SK-N-MC (cell line): ENCODE measurements at regions not wholly inside any gene's neighbourhood (a gene's known extent, or its start where the extent isn't known, plus 50 kb on each side); places are given as distances from the start of the nearest gene placed in this dataset.

Experiments used
- DNase-seq: peaks from one replicate; pipeline ENCODE4 v3.0.0-alpha.2; 2011; ENCODE audit warnings: low read depth, low spot score
- H3K27ac ChIP-seq: fragments of 200-600 bp; sonication (generic); 2 replicates; pipeline ENCODE4 v1.5.1; 2016; ENCODE audit warnings: mixed run types
- H3K36me3 ChIP-seq: fragments of 200-600 bp; sonication (generic); 2 replicates; pipeline ENCODE4 v1.6.1; 2017; ENCODE audit warnings: antibody characterized with exemption, low read length, mixed read lengths; ENCODE audit not compliant: insufficient read depth
- H3K4me3 ChIP-seq: fragments of 200-600 bp; sonication (generic); 2 replicates; pipeline ENCODE4 v1.5.1; 2016
- H3K9ac ChIP-seq: fragments of 200-600 bp; sonication (generic); 2 replicates; pipeline ENCODE4 v1.8.0; 2017; ENCODE audit warnings: mixed run types, mixed read lengths; ENCODE audit not compliant: insufficient read length
- H3K9me3 ChIP-seq: fragments of 200-600 bp; sonication (generic); 2 replicates; pipeline ENCODE4 v1.6.1; 2017; ENCODE audit warnings: low read depth, mild to moderate bottlenecking, antibody characterized with exemption, low read length, moderate library complexity, mixed read lengths
- EZH2 ChIP-seq: fragments of 200-600 bp; sonication (generic); IDR thresholded peaks from one replicate; pipeline ENCODE4 v1.6.1; 2017; ENCODE audit warnings: antibody characterized with exemption
- FOXP2 ChIP-seq: optimal IDR thresholded peaks from 2 replicates; pipeline ENCODE3; 2011; ENCODE audit warnings: mild to moderate bottlenecking, moderate library complexity; ENCODE audit not compliant: insufficient read depth; ENCODE audit errors: extremely low read length, control extremely low read depth
- POLR2AphosphoS5 ChIP-seq: IDR thresholded peaks from 2 replicates; pipeline ENCODE4 v1.6.1; 2012; ENCODE audit warnings: mild to moderate bottlenecking, low read depth, low read length, borderline replicate concordance

DNA sequence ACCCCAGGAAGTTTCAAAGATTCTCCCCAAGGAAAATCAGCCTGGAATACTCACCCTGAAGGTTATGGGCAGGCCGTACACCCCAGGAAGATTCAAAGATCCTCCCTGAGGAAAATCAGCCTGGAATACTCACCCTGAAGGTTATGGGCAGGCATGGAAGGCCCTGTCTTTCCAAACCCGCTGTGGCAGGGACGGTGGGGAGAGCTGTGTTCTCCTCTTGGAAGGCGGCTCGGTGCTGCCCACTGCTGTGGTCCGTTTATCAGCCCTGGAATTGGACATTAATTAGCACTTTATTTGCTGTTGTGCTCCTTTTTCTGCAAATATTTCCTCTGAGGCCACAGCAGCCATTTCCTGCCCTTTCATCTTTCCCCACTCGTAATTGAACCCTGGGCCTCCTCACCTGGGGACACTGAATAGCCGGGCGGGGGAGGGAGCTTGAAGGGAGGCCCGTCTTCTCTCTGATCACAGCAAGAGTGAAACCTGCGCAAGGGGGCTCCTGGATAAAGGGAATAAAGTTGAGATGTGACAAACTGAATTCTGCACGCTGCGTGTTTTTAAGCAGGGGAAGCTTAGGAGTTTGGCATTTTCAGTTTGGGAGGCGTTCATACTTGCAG is 308.7 kb upstream of the SALL3 start:
- no peaks in the 10 kb centered on the region for H3K36me3 ChIP-seq
- TF ChIP-seq POLR2AphosphoS5 (no peak), FOXP2 (no peak), EZH2 (no peak)
- H3K27ac ChIP-seq: no peak overlapping the region
- H3K9ac ChIP-seq: no peak overlapping the region
- H3K9me3 ChIP-seq: no peaks in the 10 kb centered on the region
- no peak overlapping the region for H3K4me3 ChIP-seq
- no peak for DNase-seq

DNA sequence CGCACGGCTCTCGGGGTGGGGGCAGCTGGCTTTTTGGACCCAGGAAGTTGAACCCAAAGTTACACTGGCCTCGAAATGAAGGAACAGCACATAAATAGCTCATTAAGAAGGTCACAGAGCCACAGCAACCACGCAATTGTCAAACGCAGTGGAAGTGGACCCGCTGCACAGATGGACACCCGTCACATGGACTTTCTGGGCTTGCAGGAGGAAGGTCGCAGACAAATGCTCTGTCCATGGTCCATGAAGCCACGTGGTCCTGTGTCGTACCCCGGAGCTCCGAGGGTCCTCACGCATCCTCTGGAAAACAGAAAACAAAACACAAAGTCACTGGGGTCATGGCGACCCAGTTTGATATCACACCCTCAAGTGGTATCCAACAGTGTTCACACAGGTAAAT is 308.1 kb upstream of the SALL3 start:
- TF ChIP-seq FOXP2 (no peak), POLR2AphosphoS5 (no peak), EZH2 (no peak)
- no peaks in the 10 kb centered on the region for H3K9me3 ChIP-seq
- no peak overlapping the region for H3K27ac ChIP-seq
- no peak for DNase-seq
- no peak overlapping the region for H3K9ac ChIP-seq
- no peak overlapping the region for H3K4me3 ChIP-seq
- H3K36me3 ChIP-seq: no peaks in the 10 kb centered on the region

DNA sequence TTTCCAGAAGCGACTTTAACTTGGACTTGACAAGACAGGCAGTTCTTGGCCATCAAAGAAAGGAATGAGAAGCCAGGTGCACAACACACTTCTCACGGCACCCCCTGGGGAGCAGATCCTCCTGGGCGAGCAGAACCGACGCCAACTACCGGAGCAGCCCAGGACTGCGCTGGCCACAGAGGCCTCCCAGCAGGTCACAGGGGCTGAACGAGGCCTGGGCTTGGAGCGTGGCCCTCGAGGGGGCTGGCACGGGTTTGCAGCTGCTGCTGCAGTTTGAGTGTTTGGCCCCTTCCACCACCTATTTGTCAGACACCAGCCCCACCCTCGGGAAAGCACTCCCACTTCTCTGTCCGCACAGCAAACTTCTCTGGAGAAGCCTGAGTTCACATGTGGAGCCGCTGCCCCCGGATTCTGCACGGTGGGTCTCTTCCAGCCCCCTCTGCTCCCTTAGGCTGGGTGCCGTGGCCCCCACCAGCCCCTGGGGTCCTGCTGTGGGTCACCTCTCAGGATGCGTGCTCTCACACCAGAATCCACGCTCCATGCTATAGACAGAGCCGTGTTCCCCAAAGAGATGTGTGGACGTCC is 306.7 kb upstream of the SALL3 start:
- no peak for DNase-seq
- H3K4me3 ChIP-seq: no peak overlapping the region
- no peak for TF ChIP-seq POLR2AphosphoS5
- no peak for TF ChIP-seq FOXP2
- TF ChIP-seq EZH2: no peak
- H3K27ac ChIP-seq: no peak overlapping the region
- no peaks in the 10 kb centered on the region for H3K36me3 ChIP-seq
- no peak overlapping the region for H3K9ac ChIP-seq
- H3K9me3 ChIP-seq: no peaks in the 10 kb centered on the region

DNA sequence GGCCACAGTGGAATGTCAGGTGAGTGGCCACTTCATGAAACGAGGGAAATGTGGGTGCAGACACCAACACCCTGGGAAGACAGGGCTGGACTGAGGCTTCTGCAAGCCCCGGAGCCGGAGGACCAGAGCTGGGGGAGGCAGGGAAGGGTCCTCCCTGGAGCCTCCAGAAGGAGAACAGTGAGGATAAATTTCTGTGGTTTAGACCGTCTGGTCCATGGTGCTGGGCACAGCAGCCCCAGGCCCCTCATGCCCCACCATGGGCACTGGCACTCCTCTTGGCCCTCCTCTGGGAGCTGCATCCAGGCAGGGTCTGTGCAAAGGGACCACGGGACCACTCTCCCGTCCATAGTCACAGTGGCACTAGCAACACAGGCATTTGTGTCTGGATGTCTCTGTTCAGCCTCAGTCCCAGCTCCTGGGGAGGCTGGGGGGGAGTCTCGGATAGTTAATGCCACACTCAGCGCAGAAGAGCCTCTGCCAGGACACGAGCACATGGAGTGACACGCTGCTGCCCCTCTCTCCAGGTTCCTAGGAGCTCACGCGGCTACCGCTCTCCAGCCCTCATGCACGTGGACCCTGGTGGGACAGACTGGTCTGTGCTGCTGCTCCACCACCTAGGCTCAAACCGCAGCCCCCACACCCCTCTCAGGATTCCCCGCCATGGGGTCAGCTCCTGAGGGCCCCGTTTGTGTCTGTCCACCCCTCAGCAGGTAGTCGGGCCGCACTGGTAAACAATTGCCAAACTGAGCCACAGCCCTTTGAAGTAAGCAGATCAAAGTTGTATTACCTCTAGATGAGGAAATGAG is 305.9 kb upstream of the SALL3 start:
- Histone ChIP-seq H3K9ac (no peak overlapping the region), H3K27ac (no peak overlapping the region), H3K4me3 (no peak overlapping the region), H3K9me3 (no peaks in the 10 kb centered on the region), H3K36me3 (no peaks in the 10 kb centered on the region)
- TF ChIP-seq POLR2AphosphoS5: no peak
- no peak for TF ChIP-seq EZH2
- no peak for TF ChIP-seq FOXP2
- DNase-seq: no peak

DNA sequence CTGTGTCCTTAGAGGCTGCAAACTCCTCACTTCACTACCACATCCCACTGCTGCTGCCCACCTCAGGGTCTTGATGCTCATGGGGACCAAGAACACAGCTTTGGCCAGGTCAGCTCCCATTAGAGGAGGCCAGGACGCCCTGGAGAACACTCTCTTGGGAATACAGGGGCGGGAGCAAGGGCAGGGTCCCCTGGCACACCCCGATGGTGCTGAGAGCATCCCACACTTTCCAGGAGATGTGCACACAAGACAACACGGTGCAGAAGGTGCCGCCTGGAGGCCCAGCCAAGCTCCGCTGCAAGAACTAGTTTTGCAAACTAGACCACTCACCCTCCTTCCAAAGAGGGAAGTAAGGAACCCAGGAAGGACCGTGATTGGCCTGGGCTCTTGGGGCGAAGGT is 304.4 kb upstream of the SALL3 start:
- no peak overlapping the region for H3K27ac ChIP-seq
- no peaks in the 10 kb centered on the region for H3K36me3 ChIP-seq
- no peak for DNase-seq
- H3K4me3 ChIP-seq: no peak overlapping the region
- H3K9me3 ChIP-seq: no peaks in the 10 kb centered on the region
- no peak overlapping the region for H3K9ac ChIP-seq
- TF ChIP-seq FOXP2 (no peak), EZH2 (no peak), POLR2AphosphoS5 (no peak)

DNA sequence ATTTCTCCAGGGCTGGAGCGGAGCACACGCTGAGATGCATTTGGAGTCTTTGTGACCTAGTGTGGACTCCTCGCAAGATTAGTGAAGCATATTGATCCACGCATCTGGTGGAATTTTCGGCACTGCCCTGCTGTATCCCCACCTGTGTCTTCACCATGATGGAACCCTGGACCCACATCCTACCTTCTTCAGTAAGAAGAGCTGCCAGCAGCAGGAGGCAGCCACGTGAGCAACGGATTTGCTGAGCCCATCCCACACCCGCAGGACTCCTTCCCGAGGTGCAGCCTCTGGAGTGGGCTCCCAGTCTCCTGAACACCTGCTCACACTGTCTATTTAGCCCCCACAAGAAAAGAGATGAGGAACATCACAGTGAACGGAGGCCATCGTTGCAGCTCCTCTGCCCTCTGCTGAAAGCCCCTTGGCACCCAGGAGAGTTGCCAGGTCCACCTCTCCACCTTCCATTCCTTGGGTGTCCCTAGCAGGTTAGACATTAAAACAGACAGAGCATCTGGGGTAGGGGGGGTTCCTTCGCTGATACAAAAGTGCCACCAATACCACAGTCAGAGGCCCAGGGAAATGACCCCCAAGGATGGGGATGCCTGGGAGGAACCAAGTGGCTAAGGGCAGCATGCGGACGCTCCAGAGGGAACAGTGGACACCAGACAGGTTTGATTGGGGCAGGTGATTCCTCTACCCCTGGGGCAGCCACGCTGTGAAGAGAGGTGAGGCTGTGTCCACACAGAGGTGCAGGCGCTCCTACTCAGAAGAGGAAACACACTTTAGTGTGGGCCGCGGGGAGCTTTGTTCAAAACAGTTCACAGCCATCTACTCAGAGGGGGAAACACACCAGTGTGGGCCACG is 302.8 kb upstream of the SALL3 start:
- no peak overlapping the region for H3K27ac ChIP-seq
- no peak overlapping the region for H3K9ac ChIP-seq
- H3K36me3 ChIP-seq: no peaks in the 10 kb centered on the region
- no peaks in the 10 kb centered on the region for H3K9me3 ChIP-seq
- no peak for TF ChIP-seq FOXP2
- no peak for TF ChIP-seq EZH2
- no peak for TF ChIP-seq POLR2AphosphoS5
- no peak for DNase-seq
- H3K4me3 ChIP-seq: no peak overlapping the region

DNA sequence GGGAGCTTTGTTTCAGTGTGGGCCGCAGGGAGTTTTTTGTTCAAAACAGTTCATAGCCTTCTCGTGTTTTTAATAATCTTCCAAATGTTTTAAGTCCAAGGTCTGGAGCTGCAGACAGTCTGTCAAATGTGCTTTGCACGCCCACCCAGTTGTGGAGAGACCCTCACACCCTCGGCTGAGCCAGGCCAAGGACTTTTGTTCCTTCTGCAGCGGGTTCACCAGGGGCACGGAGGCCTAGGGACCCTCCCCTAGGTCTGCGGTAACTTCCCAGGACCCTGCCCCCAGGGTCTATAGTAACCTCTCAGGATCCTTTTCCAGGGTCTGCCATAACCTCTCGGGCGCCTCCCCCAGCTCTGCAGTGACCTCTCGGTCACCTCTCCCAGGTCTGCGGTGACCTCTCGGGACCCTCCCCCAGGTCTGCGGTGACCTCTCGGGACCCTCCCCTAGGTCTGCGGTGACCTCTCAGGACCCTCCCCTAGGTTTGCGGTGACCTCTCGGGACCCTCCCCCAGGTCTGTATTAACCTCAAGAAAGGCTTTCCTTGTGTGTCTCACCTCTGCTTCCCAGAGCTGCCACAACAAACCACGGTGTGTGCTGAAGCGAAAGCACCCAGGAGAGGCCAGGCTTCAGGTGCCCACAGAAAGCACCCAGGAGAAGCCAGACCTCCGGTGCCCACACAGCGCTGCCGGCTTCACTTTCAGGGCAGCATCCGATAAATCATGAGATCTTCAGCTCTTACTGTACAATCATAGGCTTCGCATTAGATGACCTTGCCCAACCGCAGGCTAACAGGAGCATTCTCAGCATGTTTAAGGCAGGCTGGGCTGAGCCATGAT is 301.9 kb upstream of the SALL3 start:
- Histone ChIP-seq H3K4me3 (no peak overlapping the region), H3K36me3 (no peaks in the 10 kb centered on the region), H3K27ac (no peak overlapping the region), H3K9me3 (no peaks in the 10 kb centered on the region), H3K9ac (no peak overlapping the region)
- DNase-seq: no peak
- TF ChIP-seq EZH2 (no peak), FOXP2 (no peak), POLR2AphosphoS5 (no peak)

DNA sequence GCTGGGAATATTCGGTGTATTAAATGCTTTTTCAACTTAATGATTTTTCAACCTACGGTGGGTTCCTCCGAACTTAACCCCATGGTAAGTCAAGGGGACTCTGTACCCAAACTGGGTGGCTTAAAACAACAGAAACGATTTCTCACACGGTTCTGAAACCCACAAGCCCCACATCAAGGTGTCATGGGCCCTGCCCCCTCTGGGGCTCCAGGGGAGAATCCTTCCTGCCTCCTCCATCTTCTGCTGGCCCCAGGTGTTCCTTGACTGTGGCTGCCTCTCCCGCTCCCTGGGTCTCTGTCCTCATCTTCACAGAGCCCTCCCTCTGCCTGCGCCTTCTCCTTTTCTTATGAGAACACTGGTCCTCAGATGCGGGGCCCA is 301.3 kb upstream of the SALL3 start:
- H3K27ac ChIP-seq: no peak overlapping the region
- no peaks in the 10 kb centered on the region for H3K36me3 ChIP-seq
- DNase-seq: no peak
- TF ChIP-seq EZH2: no peak
- TF ChIP-seq FOXP2: no peak
- TF ChIP-seq POLR2AphosphoS5: no peak
- no peak overlapping the region for H3K4me3 ChIP-seq
- H3K9ac ChIP-seq: no peak overlapping the region
- no peaks in the 10 kb centered on the region for H3K9me3 ChIP-seq
